ENCODE measurements at regions not wholly inside any gene's neighbourhood (a gene's known extent, or its start where the extent isn't known, plus 50 kb on each side); places are given as distances from the start of the nearest gene placed in this dataset.

DNA sequence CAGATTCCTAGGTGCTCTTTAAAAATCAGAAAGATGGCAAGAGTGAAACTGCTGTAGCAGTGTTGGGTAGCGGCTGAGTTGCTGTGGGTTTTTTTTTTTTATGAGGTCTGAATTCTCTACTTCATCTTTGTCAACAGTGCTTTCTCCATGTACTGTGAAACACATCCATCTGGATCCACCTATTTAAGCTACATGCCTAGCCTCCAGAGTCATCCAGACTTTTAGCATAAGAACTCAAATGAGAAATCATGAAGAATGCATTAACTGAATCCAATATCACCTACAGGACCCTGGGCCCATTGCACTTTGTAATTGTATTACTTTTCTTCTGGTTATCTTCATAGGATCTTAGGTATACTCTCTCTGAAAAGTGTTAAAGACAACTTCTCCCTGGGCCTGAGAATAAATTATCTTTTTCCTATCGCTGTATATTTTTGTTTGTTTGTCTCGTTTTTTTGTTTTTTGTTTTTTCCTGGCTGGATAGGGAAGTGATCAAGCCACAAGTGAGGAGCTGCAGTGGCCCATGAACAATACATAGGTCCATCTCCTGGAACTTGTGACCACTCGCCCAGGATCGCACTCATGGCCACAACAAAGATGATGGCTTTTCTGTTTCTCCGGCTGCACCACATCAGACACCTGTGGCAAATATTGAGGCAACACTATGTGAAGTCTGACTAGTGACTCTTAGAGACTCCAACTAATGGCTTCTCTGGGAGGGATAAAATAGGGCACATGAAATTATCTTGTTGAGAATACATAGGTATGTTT, 609.9 kb upstream of the AGTR1 start:
- no peak overlapping the region for H2AFZ ChIP-seq (replicated peaks; ENCODE audit: low read length, poor library complexity)
- no peak overlapping the region for H4K91ac ChIP-seq (ENCODE audit: insufficient read depth, low read depth, low read length)
- no TSS peak for BruUV-seq (replicated peaks)
- ChIA-PET POLR2A (ENCODE audit: unreplicated experiment) (interaction anchor here (0.7 kb wide), 1 partner anchor 29 kb away, joined by 3 read pairs; no protein-coding TSS in a partner anchor), CTCF (interaction anchor here (0.5 to 0.9 kb wide), 2 partner anchors 10 to 20 kb away, joined by 3 read pairs; no protein-coding TSS in a partner anchor)
- H3K56ac ChIP-seq (ENCODE audit: extremely low read depth, insufficient read depth, low read length) = no peak overlapping the region
- no peaks in the 10 kb centered on the region for H3K79me1 ChIP-seq (ENCODE audit: low read depth in 1 of 2, low read length in 2 of 2)
- no peak for TF ChIP-seq MAZ (IDR thresholded peaks at IDR 0.05; ENCODE audit: borderline replicate concordance, low read depth, low read length)
- no peak for TF ChIP-seq RAD21 (IDR thresholded peaks at IDR 0.05; ENCODE audit: low read length)
- TF ChIP-seq MXI1 (IDR thresholded peaks at IDR 0.05; ENCODE audit: borderline replicate concordance, low read depth, low read length) = no peak
- TF ChIP-seq NFE2L2 (IDR thresholded peaks at IDR 0.05; ENCODE audit: low read depth, low read length) = no peak
- no peak for TF ChIP-seq POLR2A (IDR thresholded peaks at IDR 0.05; ENCODE audit: low read depth, low read length)
- TF ChIP-seq, protein P1, sequence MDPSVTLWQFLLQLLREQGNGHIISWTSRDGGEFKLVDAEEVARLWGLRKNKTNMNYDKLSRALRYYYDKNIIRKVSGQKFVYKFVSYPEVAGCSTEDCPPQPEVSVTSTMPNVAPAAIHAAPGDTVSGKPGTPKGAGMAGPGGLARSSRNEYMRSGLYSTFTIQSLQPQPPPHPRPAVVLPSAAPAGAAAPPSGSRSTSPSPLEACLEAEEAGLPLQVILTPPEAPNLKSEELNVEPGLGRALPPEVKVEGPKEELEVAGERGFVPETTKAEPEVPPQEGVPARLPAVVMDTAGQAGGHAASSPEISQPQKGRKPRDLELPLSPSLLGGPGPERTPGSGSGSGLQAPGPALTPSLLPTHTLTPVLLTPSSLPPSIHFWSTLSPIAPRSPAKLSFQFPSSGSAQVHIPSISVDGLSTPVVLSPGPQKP (IDR thresholded peaks at IDR 0.05; ENCODE audit: borderline replicate concordance, low read depth, low read length) = no peak
- TF ChIP-seq CEBPB (IDR thresholded peaks at IDR 0.05; ENCODE audit: low read depth, low read length) = no peak
- TF ChIP-seq, protein P2, sequence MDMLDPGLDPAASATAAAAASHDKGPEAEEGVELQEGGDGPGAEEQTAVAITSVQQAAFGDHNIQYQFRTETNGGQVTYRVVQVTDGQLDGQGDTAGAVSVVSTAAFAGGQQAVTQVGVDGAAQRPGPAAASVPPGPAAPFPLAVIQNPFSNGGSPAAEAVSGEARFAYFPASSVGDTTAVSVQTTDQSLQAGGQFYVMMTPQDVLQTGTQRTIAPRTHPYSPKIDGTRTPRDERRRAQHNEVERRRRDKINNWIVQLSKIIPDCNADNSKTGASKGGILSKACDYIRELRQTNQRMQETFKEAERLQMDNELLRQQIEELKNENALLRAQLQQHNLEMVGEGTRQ (IDR thresholded peaks at IDR 0.05; ENCODE audit: low read depth, low read length) = no peak
- no peak for TF ChIP-seq MAFK (IDR thresholded peaks at IDR 0.05; ENCODE audit: low read depth, low read length)
- no peak for TF ChIP-seq FOS (IDR thresholded peaks at IDR 0.05; ENCODE audit: low read depth, low read length)
- no peak for TF ChIP-seq RFX5 (IDR thresholded peaks at IDR 0.05; ENCODE audit: low read depth, low read length)
- TF ChIP-seq BHLHE40 (IDR thresholded peaks at IDR 0.05; ENCODE audit: low read depth, low read length) = no peak
- no peak for TF ChIP-seq CHD1 (IDR thresholded peaks at IDR 0.05; ENCODE audit: low read depth, low read length)
- TF ChIP-seq, protein P3, sequence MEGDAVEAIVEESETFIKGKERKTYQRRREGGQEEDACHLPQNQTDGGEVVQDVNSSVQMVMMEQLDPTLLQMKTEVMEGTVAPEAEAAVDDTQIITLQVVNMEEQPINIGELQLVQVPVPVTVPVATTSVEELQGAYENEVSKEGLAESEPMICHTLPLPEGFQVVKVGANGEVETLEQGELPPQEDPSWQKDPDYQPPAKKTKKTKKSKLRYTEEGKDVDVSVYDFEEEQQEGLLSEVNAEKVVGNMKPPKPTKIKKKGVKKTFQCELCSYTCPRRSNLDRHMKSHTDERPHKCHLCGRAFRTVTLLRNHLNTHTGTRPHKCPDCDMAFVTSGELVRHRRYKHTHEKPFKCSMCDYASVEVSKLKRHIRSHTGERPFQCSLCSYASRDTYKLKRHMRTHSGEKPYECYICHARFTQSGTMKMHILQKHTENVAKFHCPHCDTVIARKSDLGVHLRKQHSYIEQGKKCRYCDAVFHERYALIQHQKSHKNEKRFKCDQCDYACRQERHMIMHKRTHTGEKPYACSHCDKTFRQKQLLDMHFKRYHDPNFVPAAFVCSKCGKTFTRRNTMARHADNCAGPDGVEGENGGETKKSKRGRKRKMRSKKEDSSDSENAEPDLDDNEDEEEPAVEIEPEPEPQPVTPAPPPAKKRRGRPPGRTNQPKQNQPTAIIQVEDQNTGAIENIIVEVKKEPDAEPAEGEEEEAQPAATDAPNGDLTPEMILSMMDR (conservative IDR thresholded peaks at IDR 0.05; ENCODE audit: low read depth, low read length) = no peak
- TF ChIP-seq SMC3 (IDR thresholded peaks at IDR 0.05; ENCODE audit: low read depth, low read length) = no peak
- no peak for TF ChIP-seq RCOR1 (IDR thresholded peaks at IDR 0.05; ENCODE audit: insufficient replicate concordance, low read length)
- no peak overlapping the region for H3K4me3 ChIP-seq (ENCODE audit: insufficient read depth, low read depth, low read length)
- no peak overlapping the region for H4K8ac ChIP-seq (ENCODE audit: low read depth in 2 of 2, low read length in 2 of 2)
- no peak overlapping the region for H3K27ac ChIP-seq (ENCODE audit: insufficient read depth, low read length)
- H3K36me3 ChIP-seq (ENCODE audit: control insufficient read depth, insufficient read depth, low read length) = no peaks in the 10 kb centered on the region
- no peak overlapping the region for H2AK9ac ChIP-seq (replicated peaks; ENCODE audit: low read depth, low read length, poor library complexity)
- H2BK120ac ChIP-seq (ENCODE audit: low read depth, low read length) = no peak overlapping the region
- H3K9ac ChIP-seq (ENCODE audit: low read depth, low read length) = no peak overlapping the region
- in situ Hi-C loops (cut with MboI; ENCODE audit: low sequenced_read_pairs) = no loop called here
- WGBS, 2 experiments (ENCODE audit: extremely low coverage in 2 of 2, insufficient read length in 1 of 2) = no CpG with 5 or more reads among the region's 6 CpGs
- no peak overlapping the region for H2BK20ac ChIP-seq (ENCODE audit: low read depth, low read length)
- H3K9me1 ChIP-seq (ENCODE audit: insufficient read depth, low read length) = no peaks in the 10 kb centered on the region
- no peak overlapping the region for H2BK5ac ChIP-seq (ENCODE audit: low read depth, low read length, poor library complexity, severe bottlenecking)
- no peak overlapping the region for H4K5ac ChIP-seq (ENCODE audit: low read depth, low read length)
- ATAC-seq (ENCODE audit: low read depth) (no peak), DNase-seq (no peak)
- H3K23ac ChIP-seq (ENCODE audit: low read depth, low read length) = no peak overlapping the region
- no peak overlapping the region for H3K18ac ChIP-seq (ENCODE audit: low read depth, low read length)
- no peaks in the 10 kb centered on the region for H3K9me3 ChIP-seq (ENCODE audit: control insufficient read depth, insufficient read depth, low read length)
- no peak overlapping the region for H2AK5ac ChIP-seq (ENCODE audit: low read depth, low read length)
- H3K4me1 ChIP-seq (ENCODE audit: control insufficient read depth, insufficient read depth, low read length) = no peaks in the 10 kb centered on the region
- no peak overlapping the region for H3K4ac ChIP-seq (ENCODE audit: low read depth, low read length)
- H3K14ac ChIP-seq (replicated peaks; ENCODE audit: low read depth, low read length) = no peak overlapping the region
- no peaks in the 10 kb centered on the region for H4K20me1 ChIP-seq (ENCODE audit: insufficient read depth, low read length)
- H2BK15ac ChIP-seq (ENCODE audit: low read depth, low read length) = no peak overlapping the region
- no peaks in the 10 kb centered on the region for H3K27me3 ChIP-seq (ENCODE audit: control insufficient read depth, insufficient read depth, low read length)
- dilution Hi-C loops (cut with HindIII; ENCODE audit: low sequenced_read_pairs, unreplicated experiment) = no loop called here
- no peak overlapping the region for H3K4me2 ChIP-seq (ENCODE audit: low read depth, low read length)
- intact Hi-C loops (cut with micrococcal nuclease) = no loop called here

All from IMR-90 (cell line).